ENCODE measurements at regions not wholly inside any gene's neighbourhood (a gene's known extent, or its start where the extent isn't known, plus 50 kb on each side); places are given as distances from the start of the nearest gene placed in this dataset.

DNA sequence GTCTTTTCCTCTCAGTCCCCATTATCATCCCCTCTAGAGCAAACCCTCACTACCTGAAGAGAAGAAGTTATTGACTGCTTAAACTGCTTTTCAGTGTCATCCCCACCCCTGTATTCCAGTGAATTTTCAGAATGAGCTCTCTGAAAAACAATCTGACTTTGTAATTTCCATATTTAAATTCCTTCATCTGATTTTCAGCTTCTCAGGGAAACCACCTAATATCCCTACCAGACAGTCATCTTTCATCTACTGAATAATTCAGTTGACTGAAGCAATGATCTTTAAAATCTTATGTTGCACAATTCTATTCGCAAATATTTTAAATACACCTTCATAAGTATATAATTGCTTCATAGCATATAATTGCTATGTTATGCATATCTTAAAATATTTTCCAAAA lies 258.7 kb downstream of the HTR1B start:
- H3K27me3 ChIP-seq (ENCODE audit: insufficient read depth, poor library complexity, severe bottlenecking), result no peaks in the 10 kb centered on the region
- no peak overlapping the region for H3K4me3 ChIP-seq (replicated peaks; ENCODE audit: insufficient read depth, low read length)
- no peak for DNase-seq (ENCODE audit: low read depth in 1 of 2, low spot score in 1 of 2)
- H3K27ac ChIP-seq (replicated peaks), result no peak overlapping the region
- TF ChIP-seq GABPA (IDR thresholded peaks at IDR 0.05; ENCODE audit: low read depth) (no peak), POLR2AphosphoS5 (IDR thresholded peaks at IDR 0.05; ENCODE audit: low read depth) (no peak), CTCF (IDR thresholded peaks at IDR 0.05; ENCODE audit: insufficient read depth, low read length) (no peak), SPI1 (IDR thresholded peaks at IDR 0.05; ENCODE audit: borderline replicate concordance, low read depth) (no peak), REST (IDR thresholded peaks at IDR 0.05; ENCODE audit: insufficient replicate concordance, low read depth) (no peak)

DNA sequence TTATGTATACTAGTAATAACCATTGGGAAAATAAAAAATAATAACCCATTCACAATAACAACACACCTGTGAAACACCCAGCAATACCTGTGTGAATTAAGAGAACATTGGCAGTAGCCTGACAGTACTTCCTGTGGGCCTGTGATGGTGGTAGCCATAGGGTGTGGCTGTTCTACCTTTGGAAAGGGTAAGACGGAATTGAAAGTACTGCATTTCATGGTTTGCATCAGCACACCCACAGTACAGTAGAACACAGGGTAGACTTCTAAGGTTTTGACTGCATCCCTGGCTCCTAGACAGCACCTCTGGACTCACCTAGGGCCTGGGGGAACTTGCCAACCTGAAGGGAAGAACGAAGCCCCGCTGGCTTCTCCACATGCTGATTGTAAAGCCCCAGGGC lies 279.8 kb downstream of the HTR1B start:
- Histone ChIP-seq H3K27me3 (ENCODE audit: insufficient read depth, poor library complexity, severe bottlenecking) (no peaks in the 10 kb centered on the region), H3K4me3 (replicated peaks; ENCODE audit: insufficient read depth, low read length) (no peak overlapping the region), H3K27ac (replicated peaks) (no peak overlapping the region)
- TF ChIP-seq POLR2AphosphoS5 (IDR thresholded peaks at IDR 0.05; ENCODE audit: low read depth) (no peak), GABPA (IDR thresholded peaks at IDR 0.05; ENCODE audit: low read depth) (no peak), REST (IDR thresholded peaks at IDR 0.05; ENCODE audit: insufficient replicate concordance, low read depth) (no peak)
- no peak for DNase-seq (ENCODE audit: low read depth in 1 of 2, low spot score in 1 of 2)

DNA sequence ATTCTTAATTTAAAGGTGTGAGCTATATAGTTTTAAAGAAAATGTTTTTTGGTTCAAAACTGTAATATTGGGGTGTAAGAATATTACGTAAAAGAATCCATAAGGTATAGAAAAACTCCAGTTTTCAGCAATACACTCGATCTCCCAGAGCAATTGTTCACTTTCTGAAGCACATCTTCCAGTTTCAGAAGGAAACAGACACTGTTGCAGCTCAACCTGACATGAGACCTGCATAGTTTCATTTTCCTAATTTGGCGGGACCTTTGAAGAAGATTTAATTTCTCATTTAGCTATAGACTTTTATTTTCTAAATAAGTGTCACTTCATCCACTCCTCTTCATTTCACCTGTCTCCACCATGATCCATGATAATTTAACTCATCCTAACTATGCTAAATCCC lies 281.5 kb downstream of the HTR1B start:
- Histone ChIP-seq H3K27me3 (ENCODE audit: insufficient read depth, poor library complexity, severe bottlenecking) (no peaks in the 10 kb centered on the region), H3K27ac (replicated peaks) (no peak overlapping the region), H3K4me3 (replicated peaks; ENCODE audit: insufficient read depth, low read length) (no peak overlapping the region)
- TF ChIP-seq GABPA (IDR thresholded peaks at IDR 0.05; ENCODE audit: low read depth) (no peak), REST (IDR thresholded peaks at IDR 0.05; ENCODE audit: insufficient replicate concordance, low read depth) (no peak)
- DNase-seq (ENCODE audit: low read depth in 1 of 2, low spot score in 1 of 2), result no peak

- H3K4me3 ChIP-seq (replicated peaks; ENCODE audit: insufficient read depth, low read length), result no peak overlapping the region
- TF ChIP-seq CTCF (IDR thresholded peaks at IDR 0.05; ENCODE audit: insufficient read depth, low read length), result no peak
- no peak for TF ChIP-seq SPI1 (IDR thresholded peaks at IDR 0.05; ENCODE audit: borderline replicate concordance, low read depth)
Measured at GRCh38 chr6:77180326-77180725, 283.0 kb downstream of the HTR1B start.

More at GRCh38 chr6:77180326-77180725, 283.0 kb downstream of the HTR1B start:
- DNase-seq (ENCODE audit: low read depth in 1 of 2, low spot score in 1 of 2), result no peak
- no peaks in the 10 kb centered on the region for H3K27me3 ChIP-seq (ENCODE audit: insufficient read depth, poor library complexity, severe bottlenecking)
- no peak overlapping the region for H3K27ac ChIP-seq (replicated peaks)

All from HL-60 (cell line).